IMR-90 (cell line): ENCODE measurements at regions not wholly inside any gene's neighbourhood (a gene's known extent, or its start where the extent isn't known, plus 50 kb on each side); places are given as distances from the start of the nearest gene placed in this dataset.

Experiments
- ATAC-seq: fragments of 200-7000 bp; cut with Tn5 transposase; 2 replicates; pipeline ENCODE4 v1.9.1; 2020; ENCODE audit warnings: low read depth, mild to moderate bottlenecking, moderate library complexity
- BruUV-seq: library from RNA; stranded (reverse); fragments of 400-500 nt; replicated peaks from 2 replicates; lab custom pipeline; 2021; lab: Mats Ljungman, UMichigan
- CTCF ChIA-PET: fragments of 300-600 bp; formaldehyde crosslinking; extraction: SDS; loops from one replicate; lab custom pipeline; 2021; ENCODE audit warnings: antibody characterized with exemption; lab: Yijun Ruan, JAX
- POLR2A ChIA-PET: fragments of 300-600 bp; sonication (Branson Sonifier 250); formaldehyde crosslinking; loops from one replicate; lab custom pipeline; 2022; ENCODE audit warnings: antibody characterized with exemption; ENCODE audit not compliant: unreplicated experiment; lab: Charles Lee
- DNase-seq: peaks from one replicate; pipeline ENCODE4 v3.0.0; 2013
- H2AFZ ChIP-seq: replicated peaks from 2 replicates; pipeline ENCODE3; 2013; ENCODE audit warnings: low read length, mild to moderate bottlenecking; ENCODE audit not compliant: poor library complexity
- H2AK5ac ChIP-seq: 2 replicates; pipeline ENCODE4 v1.6.1; 2013; ENCODE audit warnings: low read depth, low read length, inconsistent platforms
- H2AK9ac ChIP-seq: replicated peaks from 2 replicates; pipeline ENCODE3; 2013; ENCODE audit warnings: mild to moderate bottlenecking, low read depth, low read length, moderate library complexity; ENCODE audit not compliant: poor library complexity
- H2BK120ac ChIP-seq: 2 replicates; pipeline ENCODE4 v1.6.1; 2013; ENCODE audit warnings: low read depth, low read length, inconsistent platforms
- H2BK15ac ChIP-seq: 3 replicates; pipeline ENCODE4 v1.6.1; 2013; ENCODE audit warnings: low read depth, low read length, inconsistent platforms
- H2BK20ac ChIP-seq: 2 replicates; pipeline ENCODE4 v1.6.1; 2013; ENCODE audit warnings: low read depth, mild to moderate bottlenecking, inconsistent platforms, low read length, moderate library complexity
- H2BK5ac ChIP-seq: 2 replicates; pipeline ENCODE4 v1.6.1; 2013; ENCODE audit warnings: mild to moderate bottlenecking, low read depth, low read length, inconsistent platforms; ENCODE audit not compliant: poor library complexity, severe bottlenecking
- H3K14ac ChIP-seq: replicated peaks from 2 replicates; pipeline ENCODE4 v1.6.1; 2013; ENCODE audit warnings: low read depth, low read length, inconsistent platforms
- H3K18ac ChIP-seq: 2 replicates; pipeline ENCODE4 v1.6.1; 2013; ENCODE audit warnings: low read depth, low read length, control low read depth
- H3K23ac ChIP-seq: 2 replicates; pipeline ENCODE4 v1.6.1; 2013; ENCODE audit warnings: low read depth, low read length, inconsistent platforms
- H3K27ac ChIP-seq: 2 replicates; pipeline ENCODE4 v1.5.1; 2013; ENCODE audit warnings: mild to moderate bottlenecking, control low read depth, low read length; ENCODE audit not compliant: insufficient read depth
- H3K27me3 ChIP-seq: 2 replicates; pipeline ENCODE4 v1.6.1; 2013; ENCODE audit warnings: low read length; ENCODE audit not compliant: control insufficient read depth, insufficient read depth
- H3K36me3 ChIP-seq: 2 replicates; pipeline ENCODE4 v1.6.1; 2013; ENCODE audit warnings: low read length, mixed read lengths; ENCODE audit not compliant: control insufficient read depth, insufficient read depth
- H3K4ac ChIP-seq: 2 replicates; pipeline ENCODE4 v1.6.1; 2013; ENCODE audit warnings: low read depth, low read length, inconsistent platforms
- H3K4me1 ChIP-seq: 2 replicates; pipeline ENCODE4 v1.6.1; 2013; ENCODE audit warnings: low read length, mixed read lengths; ENCODE audit not compliant: control insufficient read depth, insufficient read depth
- H3K4me2 ChIP-seq: 2 replicates; pipeline ENCODE4 v1.6.1; 2013; ENCODE audit warnings: low read depth, mild to moderate bottlenecking, control low read depth, low read length, moderate library complexity
- H3K4me3 ChIP-seq: 2 replicates; pipeline ENCODE4 v1.5.1; 2013; ENCODE audit warnings: low read depth, mild to moderate bottlenecking, control low read depth, low read length, moderate library complexity; ENCODE audit not compliant: insufficient read depth
- H3K56ac ChIP-seq: 2 replicates; pipeline ENCODE4 v1.6.1; 2013; ENCODE audit warnings: low read length, inconsistent platforms; ENCODE audit not compliant: insufficient read depth; ENCODE audit errors: extremely low read depth
- H3K79me1 ChIP-seq, 2 experiments: 2 replicates each; pipeline ENCODE4 v1.6.1; 2013; ENCODE audit warnings: low read length in 2 of 2, inconsistent platforms in 1 of 2, low read depth in 1 of 2
- H3K9ac ChIP-seq: 2 replicates; pipeline ENCODE4 v1.6.1; 2013; ENCODE audit warnings: low read depth, low read length, control low read depth
- H3K9me1 ChIP-seq: 2 replicates; pipeline ENCODE4 v1.6.1; 2013; ENCODE audit warnings: low read length, inconsistent platforms; ENCODE audit not compliant: insufficient read depth
- H3K9me3 ChIP-seq: 2 replicates; pipeline ENCODE4 v1.6.1; 2013; ENCODE audit warnings: low read length; ENCODE audit not compliant: control insufficient read depth, insufficient read depth
- H4K20me1 ChIP-seq: 2 replicates; pipeline ENCODE4 v1.6.1; 2013; ENCODE audit warnings: low read length, inconsistent platforms; ENCODE audit not compliant: insufficient read depth
- H4K5ac ChIP-seq: 2 replicates; pipeline ENCODE4 v1.6.1; 2013; ENCODE audit warnings: mild to moderate bottlenecking, low read depth, low read length, control low read depth
- H4K8ac ChIP-seq, 2 experiments: 2 replicates each; pipeline ENCODE4 v1.6.1; 2013; ENCODE audit warnings: low read depth in 2 of 2, low read length in 2 of 2, control low read depth in 1 of 2, inconsistent platforms in 1 of 2
- H4K91ac ChIP-seq: 2 replicates; pipeline ENCODE4 v1.6.1; 2013; ENCODE audit warnings: low read depth, low read length, inconsistent platforms; ENCODE audit not compliant: insufficient read depth
- BHLHE40 ChIP-seq: fragments of 150-350 bp; IDR thresholded peaks from 2 replicates; pipeline ENCODE4 v1.6.1; 2016; ENCODE audit warnings: mild to moderate bottlenecking, low read depth, low read length
- CEBPB ChIP-seq: IDR thresholded peaks from 2 replicates; pipeline ENCODE4 v1.6.1; 2012; ENCODE audit warnings: low read depth, low read length, improper control_type of control experiment
- CHD1 ChIP-seq: IDR thresholded peaks from 2 replicates; pipeline ENCODE4 v1.6.1; 2012; ENCODE audit warnings: low read depth, low read length, improper control_type of control experiment
- FOS ChIP-seq: fragments of 150-350 bp; IDR thresholded peaks from 2 replicates; pipeline ENCODE4 v1.6.1; 2016; ENCODE audit warnings: low read depth, low read length
- MAFK ChIP-seq: IDR thresholded peaks from 2 replicates; pipeline ENCODE4 v1.6.1; 2012; ENCODE audit warnings: low read depth, low read length, improper control_type of control experiment
- MAZ ChIP-seq: IDR thresholded peaks from 2 replicates; pipeline ENCODE4 v1.6.1; 2012; ENCODE audit warnings: low read depth, mild to moderate bottlenecking, low read length, improper control_type of control experiment, moderate library complexity, borderline replicate concordance
- MXI1 ChIP-seq: IDR thresholded peaks from 2 replicates; pipeline ENCODE4 v1.6.1; 2012; ENCODE audit warnings: low read depth, mild to moderate bottlenecking, low read length, moderate library complexity, borderline replicate concordance
- NFE2L2 ChIP-seq: fragments of 150-350 bp; IDR thresholded peaks from 2 replicates; pipeline ENCODE4 v1.6.1; 2016; ENCODE audit warnings: low read depth, mild to moderate bottlenecking, low read length
- POLR2A ChIP-seq: IDR thresholded peaks from 2 replicates; pipeline ENCODE4 v1.6.1; 2012; ENCODE audit warnings: mild to moderate bottlenecking, low read depth, low read length
- RAD21 ChIP-seq: IDR thresholded peaks from 2 replicates; pipeline ENCODE4 v1.6.1; 2012; ENCODE audit warnings: low read length, improper control_type of control experiment
- RCOR1 ChIP-seq: IDR thresholded peaks from 2 replicates; pipeline ENCODE4 v1.6.1; 2012; ENCODE audit warnings: mild to moderate bottlenecking, low read length, improper control_type of control experiment; ENCODE audit not compliant: insufficient replicate concordance
- RFX5 ChIP-seq: IDR thresholded peaks from 2 replicates; pipeline ENCODE4 v1.8.0; 2012; ENCODE audit warnings: low read depth, mild to moderate bottlenecking, low read length, moderate library complexity
- SMC3 ChIP-seq: fragments of 150-350 bp; IDR thresholded peaks from 2 replicates; pipeline ENCODE4 v1.6.1; 2016; ENCODE audit warnings: low read depth, mild to moderate bottlenecking, antibody characterized with exemption, low read length, moderate library complexity
- WGBS, 2 experiments: methylation state at CpG; one replicate each; pipeline versions ENCODE4 v1.1.5 to v1.1.7; 2013; ENCODE audit warnings: missing lambda C conversion rate in 2 of 2; ENCODE audit not compliant: insufficient read length in 1 of 2; ENCODE audit errors: extremely low coverage in 2 of 2; 5-methylcytosine and 5-hydroxymethylcytosine counted together
- dilution Hi-C: fragments of 300-500 bp; cut with HindIII; formaldehyde crosslinking; loops from one replicate; pipeline ENCODE4 v1.14.3; 2018; ENCODE audit warnings: low sequenced_read_pairs; ENCODE audit not compliant: unreplicated experiment
- in situ Hi-C: fragments of 300-500 bp; cut with MboI; formaldehyde crosslinking; loops from 3 replicates; pipeline ENCODE4 v1.14.3; 2019; ENCODE audit warnings: low sequenced_read_pairs, inconsistent platforms, mixed read lengths
- intact Hi-C: fragments of 100-400 bp; cut with micrococcal nuclease; formaldehyde crosslinking; loops from 2 replicates; pipeline ENCODE4 v1.10.0; 2022
- TF ChIP-seq, protein P1 (sequence below): fragments of 150-350 bp; IDR thresholded peaks from 2 replicates; pipeline ENCODE4 v1.6.1; 2016; ENCODE audit warnings: low read depth, mild to moderate bottlenecking, low read length, moderate library complexity, borderline replicate concordance
- TF ChIP-seq, protein P2 (sequence below): fragments of 150-350 bp; IDR thresholded peaks from 2 replicates; pipeline ENCODE4 v1.6.1; 2017; ENCODE audit warnings: mild to moderate bottlenecking, antibody characterized with exemption, low read length, low read depth
- TF ChIP-seq, protein P3 (sequence below): conservative IDR thresholded peaks from 2 replicates; pipeline ENCODE4 v1.5.1; 2012; ENCODE audit warnings: mild to moderate bottlenecking, low read depth, low read length, improper control_type of control experiment

DNA sequence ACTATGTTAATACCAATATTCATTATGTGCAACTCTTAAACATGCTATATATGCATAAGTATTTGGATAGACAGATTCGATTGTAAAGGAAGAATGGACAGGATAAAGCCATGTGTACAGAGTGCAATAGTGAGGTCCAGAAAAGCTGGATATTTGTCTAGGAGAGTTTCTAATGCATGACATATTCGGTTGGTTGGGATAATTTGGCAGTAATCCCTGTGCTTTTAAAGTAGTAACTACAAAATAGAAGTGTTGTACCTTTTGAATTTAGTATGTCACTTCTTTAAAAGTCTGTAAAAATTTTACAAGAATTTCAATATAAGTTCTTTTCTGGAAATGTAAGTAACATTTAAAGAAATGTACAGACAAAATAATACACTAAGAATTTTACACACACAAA lies 774.5 kb downstream of the USP25 start:
- WGBS, 2 experiments = 80% methylated on average over 1 of the region's 2 CpGs; no CpG with 5 or more reads in 1 of the 2 experiments
- BruUV-seq = no TSS peak
- no peak overlapping the region for H2AFZ ChIP-seq

More for the DNA sequence above, 774.5 kb downstream of the USP25 start:
- no peak overlapping the region for H2BK15ac ChIP-seq
- H3K9me1 ChIP-seq = no peaks in the 10 kb centered on the region
- H4K91ac ChIP-seq = no peak overlapping the region
- no peak overlapping the region for H3K4ac ChIP-seq
- H3K27ac ChIP-seq = no peak overlapping the region
- ATAC-seq (no peak), DNase-seq (no peak)
- intact Hi-C loops (no loop called here), in situ Hi-C loops (no loop called here), dilution Hi-C loops (no loop called here)
- no peaks in the 10 kb centered on the region for H3K4me1 ChIP-seq
- no peaks in the 10 kb centered on the region for H3K79me1 ChIP-seq
- no peak overlapping the region for H3K9ac ChIP-seq
- no peak overlapping the region for H4K5ac ChIP-seq
- H3K23ac ChIP-seq = no peak overlapping the region
- no peaks in the 10 kb centered on the region for H3K9me3 ChIP-seq
- H3K36me3 ChIP-seq = no peaks in the 10 kb centered on the region
- no peak overlapping the region for H2BK20ac ChIP-seq
- no peak overlapping the region for H2BK120ac ChIP-seq
- no peak overlapping the region for H2BK5ac ChIP-seq
- H3K4me3 ChIP-seq = no peak overlapping the region
- no peak for TF ChIP-seq MXI1
- no peak for TF ChIP-seq NFE2L2
- TF ChIP-seq POLR2A = no peak
- no peak for TF ChIP-seq RCOR1
- TF ChIP-seq RFX5 = no peak
- no peak for TF ChIP-seq CEBPB
- TF ChIP-seq, protein P1, sequence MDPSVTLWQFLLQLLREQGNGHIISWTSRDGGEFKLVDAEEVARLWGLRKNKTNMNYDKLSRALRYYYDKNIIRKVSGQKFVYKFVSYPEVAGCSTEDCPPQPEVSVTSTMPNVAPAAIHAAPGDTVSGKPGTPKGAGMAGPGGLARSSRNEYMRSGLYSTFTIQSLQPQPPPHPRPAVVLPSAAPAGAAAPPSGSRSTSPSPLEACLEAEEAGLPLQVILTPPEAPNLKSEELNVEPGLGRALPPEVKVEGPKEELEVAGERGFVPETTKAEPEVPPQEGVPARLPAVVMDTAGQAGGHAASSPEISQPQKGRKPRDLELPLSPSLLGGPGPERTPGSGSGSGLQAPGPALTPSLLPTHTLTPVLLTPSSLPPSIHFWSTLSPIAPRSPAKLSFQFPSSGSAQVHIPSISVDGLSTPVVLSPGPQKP = no peak
- no peak for TF ChIP-seq MAFK
- TF ChIP-seq, protein P2, sequence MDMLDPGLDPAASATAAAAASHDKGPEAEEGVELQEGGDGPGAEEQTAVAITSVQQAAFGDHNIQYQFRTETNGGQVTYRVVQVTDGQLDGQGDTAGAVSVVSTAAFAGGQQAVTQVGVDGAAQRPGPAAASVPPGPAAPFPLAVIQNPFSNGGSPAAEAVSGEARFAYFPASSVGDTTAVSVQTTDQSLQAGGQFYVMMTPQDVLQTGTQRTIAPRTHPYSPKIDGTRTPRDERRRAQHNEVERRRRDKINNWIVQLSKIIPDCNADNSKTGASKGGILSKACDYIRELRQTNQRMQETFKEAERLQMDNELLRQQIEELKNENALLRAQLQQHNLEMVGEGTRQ = no peak
- TF ChIP-seq MAZ = no peak
- no peak for TF ChIP-seq CHD1
- TF ChIP-seq SMC3 = no peak
- TF ChIP-seq RAD21 = no peak
- no peak for TF ChIP-seq FOS
- no peak for TF ChIP-seq BHLHE40
- TF ChIP-seq, protein P3, sequence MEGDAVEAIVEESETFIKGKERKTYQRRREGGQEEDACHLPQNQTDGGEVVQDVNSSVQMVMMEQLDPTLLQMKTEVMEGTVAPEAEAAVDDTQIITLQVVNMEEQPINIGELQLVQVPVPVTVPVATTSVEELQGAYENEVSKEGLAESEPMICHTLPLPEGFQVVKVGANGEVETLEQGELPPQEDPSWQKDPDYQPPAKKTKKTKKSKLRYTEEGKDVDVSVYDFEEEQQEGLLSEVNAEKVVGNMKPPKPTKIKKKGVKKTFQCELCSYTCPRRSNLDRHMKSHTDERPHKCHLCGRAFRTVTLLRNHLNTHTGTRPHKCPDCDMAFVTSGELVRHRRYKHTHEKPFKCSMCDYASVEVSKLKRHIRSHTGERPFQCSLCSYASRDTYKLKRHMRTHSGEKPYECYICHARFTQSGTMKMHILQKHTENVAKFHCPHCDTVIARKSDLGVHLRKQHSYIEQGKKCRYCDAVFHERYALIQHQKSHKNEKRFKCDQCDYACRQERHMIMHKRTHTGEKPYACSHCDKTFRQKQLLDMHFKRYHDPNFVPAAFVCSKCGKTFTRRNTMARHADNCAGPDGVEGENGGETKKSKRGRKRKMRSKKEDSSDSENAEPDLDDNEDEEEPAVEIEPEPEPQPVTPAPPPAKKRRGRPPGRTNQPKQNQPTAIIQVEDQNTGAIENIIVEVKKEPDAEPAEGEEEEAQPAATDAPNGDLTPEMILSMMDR = no peak
- no peak overlapping the region for H3K4me2 ChIP-seq
- H3K18ac ChIP-seq = no peak overlapping the region
- no peaks in the 10 kb centered on the region for H3K27me3 ChIP-seq
- no peaks in the 10 kb centered on the region for H4K20me1 ChIP-seq
- H3K14ac ChIP-seq = no peak overlapping the region
- H2AK9ac ChIP-seq = no peak overlapping the region
- CTCF ChIA-PET = no interaction called here
- H4K8ac ChIP-seq = no peak overlapping the region
- no peak overlapping the region for H3K56ac ChIP-seq
- H2AK5ac ChIP-seq = no peak overlapping the region
- POLR2A ChIA-PET = no interaction called here
